K562 (cell line): ENCODE measurements at regions not wholly inside any gene's neighbourhood (a gene's known extent, or its start where the extent isn't known, plus 50 kb on each side); places are given as distances from the start of the nearest gene placed in this dataset.

Experiments
- ARID2 ChIP-seq: fragments of 450-650 bp; IDR thresholded peaks from 2 replicates; pipeline ENCODE4 v1.6.1; 2017; ENCODE audit warnings: antibody characterized with exemption, mild to moderate bottlenecking
- ATF7 ChIP-seq: fragments of 450-650 bp; IDR thresholded peaks from 2 replicates; pipeline ENCODE4 v1.7.1; 2014; ENCODE audit warnings: mild to moderate bottlenecking, moderate library complexity
- CEBPB ChIP-seq: fragments of 450-650 bp; IDR thresholded peaks from 2 replicates; pipeline ENCODE4 v1.6.1; 2016; ENCODE audit warnings: missing genetic modification characterization, missing compliant biosample characterization
- COPS2 ChIP-seq: fragments of 450-650 bp; conservative IDR thresholded peaks from 2 replicates; pipeline ENCODE4 v1.6.1; 2016; ENCODE audit warnings: mild to moderate bottlenecking, moderate library complexity
- CREM ChIP-seq: IDR thresholded peaks from 2 replicates; pipeline ENCODE4 v1.6.1; 2014; ENCODE audit warnings: antibody characterized with exemption, low read depth
- DPF2 ChIP-seq: fragments of 450-650 bp; IDR thresholded peaks from 2 replicates; pipeline ENCODE4 v1.6.1; 2016
- FOS ChIP-seq: IDR thresholded peaks from 3 replicates; pipeline ENCODE4 v1.6.1; 2011; ENCODE audit not compliant: insufficient read length; ENCODE audit errors: extremely low read depth
- HDAC2 ChIP-seq: fragments of 450-650 bp; IDR thresholded peaks from 2 replicates; pipeline ENCODE4 v1.6.1; 2016; ENCODE audit warnings: mild to moderate bottlenecking
- HMGN3 ChIP-seq: IDR thresholded peaks from 2 replicates; pipeline ENCODE4 v1.6.1; 2011; ENCODE audit warnings: borderline replicate concordance, low read depth, mild to moderate bottlenecking, mixed read lengths, low read length; ENCODE audit not compliant: insufficient read length; ENCODE audit errors: extremely low read depth
- MAFK ChIP-seq: IDR thresholded peaks from 2 replicates; pipeline ENCODE4 v1.6.1; 2011; ENCODE audit warnings: low read length, improper control_type of control experiment
- MECOM ChIP-seq: fragments of 250-450 bp; sonication (Bioruptor Pico); IDR thresholded peaks from 2 replicates; pipeline ENCODE4 v1.8.0; 2022; ENCODE audit warnings: inconsistent platforms
- MYNN ChIP-seq, 2 experiments: sonication (generic); formaldehyde crosslinking in 1 of 2; IDR thresholded peaks; 2 replicates each; pipeline versions ENCODE4 v1.5.0 to v1.6.1; 2016 to 2020; ENCODE audit warnings: antibody characterized with exemption in 1 of 2, missing genetic modification reagents in 1 of 2
- PRMT5 ChIP-seq: sonication (generic); formaldehyde crosslinking; IDR thresholded peaks from 2 replicates; pipeline ENCODE4 v1.5.0; 2020; ENCODE audit warnings: missing genetic modification reagents
- RBBP5 ChIP-seq: fragments of 200-600 bp; sonication (generic); IDR thresholded peaks from 2 replicates; pipeline ENCODE4 v1.6.1; 2012; ENCODE audit warnings: borderline replicate concordance, mild to moderate bottlenecking, low read length, control low read depth, inconsistent platforms; ENCODE audit not compliant: insufficient read depth, poor library complexity, severe bottlenecking
- TFAM ChIP-seq: fragments of 250-450 bp; sonication (Bioruptor Pico); conservative IDR thresholded peaks from 2 replicates; pipeline ENCODE4 v1.5.0; 2021; ENCODE audit warnings: mild to moderate bottlenecking, moderate library complexity
- ZC3H8 ChIP-seq: fragments of 450-650 bp; IDR thresholded peaks from 2 replicates; pipeline ENCODE4 v1.6.1; 2017
- TF ChIP-seq, protein P1 (sequence below), 2 experiments: fragments of 200-800 bp in 1 of 2; sonication (Bioruptor generic) in 1 of 2; sonication (generic) in 1 of 2; formaldehyde crosslinking in 1 of 2; IDR thresholded peaks in 1 of 2; conservative IDR thresholded peaks in 1 of 2; 2 replicates each; pipeline versions ENCODE4 v1.5.0 to v1.6.1; 2016 to 2020; ENCODE audit warnings: missing compliant biosample characterization in 1 of 2, missing genetic modification characterization in 1 of 2, missing genetic modification reagents in 1 of 2
- TF ChIP-seq, protein P2 (sequence below): fragments of 250-450 bp; sonication (Bioruptor Pico); IDR thresholded peaks from 2 replicates; pipeline ENCODE4 v1.4.0; 2020
- TF ChIP-seq, protein P3 (sequence below): fragments of 200-800 bp; sonication (Bioruptor generic); IDR thresholded peaks from 2 replicates; pipeline ENCODE4 v1.6.1; 2017; ENCODE audit warnings: missing genetic modification characterization, missing compliant biosample characterization

DNA sequence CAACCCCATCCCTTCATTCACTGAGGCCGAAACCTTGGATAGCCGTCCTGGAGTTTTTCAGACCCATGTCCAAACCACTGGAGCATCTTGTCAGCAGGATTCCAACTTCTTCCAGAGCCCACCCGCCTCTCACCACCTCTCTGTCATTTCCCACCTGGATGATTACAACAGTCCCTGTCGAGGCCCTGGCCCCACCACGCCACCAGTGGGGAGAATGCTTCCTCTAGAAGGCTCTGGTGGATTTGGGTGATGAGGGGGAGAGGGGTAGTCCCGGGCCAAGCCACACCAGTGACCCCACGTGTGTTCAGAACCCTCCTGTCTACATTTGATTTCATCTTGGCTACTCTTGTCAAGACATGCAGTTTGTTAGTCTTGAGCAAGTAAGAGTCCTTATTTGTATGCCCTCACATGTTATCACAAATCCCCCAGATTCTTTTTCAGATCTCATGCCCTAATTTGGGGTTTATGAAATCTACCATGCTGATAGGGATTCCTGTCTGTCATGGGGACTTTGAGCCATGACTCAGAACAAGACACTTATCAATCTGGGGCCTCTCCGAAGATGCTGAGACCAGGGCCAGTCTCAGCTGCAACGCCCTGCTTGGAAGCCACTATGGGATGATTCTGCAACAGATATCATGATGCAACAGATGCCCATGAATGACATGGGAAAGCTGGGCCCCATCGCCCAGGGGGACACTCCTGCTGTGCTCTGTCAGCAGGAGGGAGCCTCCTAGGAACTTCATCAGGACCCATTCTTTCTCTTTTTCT, 186.1 kb downstream of the ZFP36L2 start (continued):
- TF ChIP-seq, protein P1, sequence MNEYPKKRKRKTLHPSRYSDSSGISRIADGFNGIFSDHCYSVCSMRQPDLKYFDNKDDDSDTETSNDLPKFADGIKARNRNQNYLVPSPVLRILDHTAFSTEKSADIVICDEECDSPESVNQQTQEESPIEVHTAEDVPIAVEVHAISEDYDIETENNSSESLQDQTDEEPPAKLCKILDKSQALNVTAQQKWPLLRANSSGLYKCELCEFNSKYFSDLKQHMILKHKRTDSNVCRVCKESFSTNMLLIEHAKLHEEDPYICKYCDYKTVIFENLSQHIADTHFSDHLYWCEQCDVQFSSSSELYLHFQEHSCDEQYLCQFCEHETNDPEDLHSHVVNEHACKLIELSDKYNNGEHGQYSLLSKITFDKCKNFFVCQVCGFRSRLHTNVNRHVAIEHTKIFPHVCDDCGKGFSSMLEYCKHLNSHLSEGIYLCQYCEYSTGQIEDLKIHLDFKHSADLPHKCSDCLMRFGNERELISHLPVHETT (CRISPR knock-in tag; conservative IDR thresholded peaks at IDR 0.05 in 1 of 2, IDR thresholded peaks at IDR 0.05 in 1 of 2) = no peak
- TF ChIP-seq RBBP5 (peak; percentile 33), HMGN3 (no peak), CREM (peak; percentile 41; the same call in 1 of the 2 replicates), TFAM (no peak), MECOM (CRISPR knock-in tag) (peak; percentile 96), DPF2 (peak; percentile 74), CEBPB (peak; percentile 88), HDAC2 (peak; percentile 48; the same call in 1 of the 2 replicates), COPS2 (no peak), ZC3H8 (no peak), ATF7 (peak; percentile 75; the same call in 1 of the 2 replicates), MYNN (IDR thresholded peaks at IDR 0.05) (peak; percentile 38; the same call in 1 of the 2 replicates), MYNN (CRISPR knock-in tag; IDR thresholded peaks at IDR 0.05) (no peak), PRMT5 (CRISPR knock-in tag) (no peak), MAFK (peak; percentile 35; the same call in 1 of the 2 replicates), FOS (peak; percentile 10), ARID2 (no peak)
- TF ChIP-seq, protein P2, sequence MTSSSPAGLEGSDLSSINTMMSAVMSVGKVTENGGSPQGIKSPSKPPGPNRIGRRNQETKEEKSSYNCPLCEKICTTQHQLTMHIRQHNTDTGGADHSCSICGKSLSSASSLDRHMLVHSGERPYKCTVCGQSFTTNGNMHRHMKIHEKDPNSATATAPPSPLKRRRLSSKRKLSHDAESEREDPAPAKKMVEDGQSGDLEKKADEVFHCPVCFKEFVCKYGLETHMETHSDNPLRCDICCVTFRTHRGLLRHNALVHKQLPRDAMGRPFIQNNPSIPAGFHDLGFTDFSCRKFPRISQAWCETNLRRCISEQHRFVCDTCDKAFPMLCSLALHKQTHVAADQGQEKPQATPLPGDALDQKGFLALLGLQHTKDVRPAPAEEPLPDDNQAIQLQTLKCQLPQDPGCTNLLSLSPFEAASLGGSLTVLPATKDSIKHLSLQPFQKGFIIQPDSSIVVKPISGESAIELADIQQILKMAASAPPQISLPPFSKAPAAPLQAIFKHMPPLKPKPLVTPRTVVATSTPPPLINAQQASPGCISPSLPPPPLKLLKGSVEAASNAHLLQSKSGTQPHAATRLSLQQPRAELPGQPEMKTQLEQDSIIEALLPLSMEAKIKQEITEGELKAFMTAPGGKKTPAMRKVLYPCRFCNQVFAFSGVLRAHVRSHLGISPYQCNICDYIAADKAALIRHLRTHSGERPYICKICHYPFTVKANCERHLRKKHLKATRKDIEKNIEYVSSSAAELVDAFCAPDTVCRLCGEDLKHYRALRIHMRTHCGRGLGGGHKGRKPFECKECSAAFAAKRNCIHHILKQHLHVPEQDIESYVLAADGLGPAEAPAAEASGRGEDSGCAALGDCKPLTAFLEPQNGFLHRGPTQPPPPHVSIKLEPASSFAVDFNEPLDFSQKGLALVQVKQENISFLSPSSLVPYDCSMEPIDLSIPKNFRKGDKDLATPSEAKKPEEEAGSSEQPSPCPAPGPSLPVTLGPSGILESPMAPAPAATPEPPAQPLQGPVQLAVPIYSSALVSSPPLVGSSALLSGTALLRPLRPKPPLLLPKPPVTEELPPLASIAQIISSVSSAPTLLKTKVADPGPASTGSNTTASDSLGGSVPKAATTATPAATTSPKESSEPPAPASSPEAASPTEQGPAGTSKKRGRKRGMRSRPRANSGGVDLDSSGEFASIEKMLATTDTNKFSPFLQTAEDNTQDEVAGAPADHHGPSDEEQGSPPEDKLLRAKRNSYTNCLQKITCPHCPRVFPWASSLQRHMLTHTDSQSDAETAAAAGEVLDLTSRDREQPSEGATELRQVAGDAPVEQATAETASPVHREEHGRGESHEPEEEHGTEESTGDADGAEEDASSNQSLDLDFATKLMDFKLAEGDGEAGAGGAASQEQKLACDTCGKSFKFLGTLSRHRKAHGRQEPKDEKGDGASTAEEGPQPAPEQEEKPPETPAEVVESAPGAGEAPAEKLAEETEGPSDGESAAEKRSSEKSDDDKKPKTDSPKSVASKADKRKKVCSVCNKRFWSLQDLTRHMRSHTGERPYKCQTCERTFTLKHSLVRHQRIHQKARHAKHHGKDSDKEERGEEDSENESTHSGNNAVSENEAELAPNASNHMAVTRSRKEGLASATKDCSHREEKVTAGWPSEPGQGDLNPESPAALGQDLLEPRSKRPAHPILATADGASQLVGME (CRISPR knock-in tag) = 0 out of 2 replicates have a peak, but pooled peaks have one; percentile 28
- TF ChIP-seq, protein P3, sequence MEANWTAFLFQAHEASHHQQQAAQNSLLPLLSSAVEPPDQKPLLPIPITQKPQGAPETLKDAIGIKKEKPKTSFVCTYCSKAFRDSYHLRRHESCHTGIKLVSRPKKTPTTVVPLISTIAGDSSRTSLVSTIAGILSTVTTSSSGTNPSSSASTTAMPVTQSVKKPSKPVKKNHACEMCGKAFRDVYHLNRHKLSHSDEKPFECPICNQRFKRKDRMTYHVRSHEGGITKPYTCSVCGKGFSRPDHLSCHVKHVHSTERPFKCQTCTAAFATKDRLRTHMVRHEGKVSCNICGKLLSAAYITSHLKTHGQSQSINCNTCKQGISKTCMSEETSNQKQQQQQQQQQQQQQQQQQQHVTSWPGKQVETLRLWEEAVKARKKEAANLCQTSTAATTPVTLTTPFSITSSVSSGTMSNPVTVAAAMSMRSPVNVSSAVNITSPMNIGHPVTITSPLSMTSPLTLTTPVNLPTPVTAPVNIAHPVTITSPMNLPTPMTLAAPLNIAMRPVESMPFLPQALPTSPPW (CRISPR knock-in tag) = peak; percentile 38; the same call in 1 of the 2 replicates
